ENCODE measurements at regions not wholly inside any gene's neighbourhood (a gene's known extent, or its start where the extent isn't known, plus 50 kb on each side); places are given as distances from the start of the nearest gene placed in this dataset.

DNA sequence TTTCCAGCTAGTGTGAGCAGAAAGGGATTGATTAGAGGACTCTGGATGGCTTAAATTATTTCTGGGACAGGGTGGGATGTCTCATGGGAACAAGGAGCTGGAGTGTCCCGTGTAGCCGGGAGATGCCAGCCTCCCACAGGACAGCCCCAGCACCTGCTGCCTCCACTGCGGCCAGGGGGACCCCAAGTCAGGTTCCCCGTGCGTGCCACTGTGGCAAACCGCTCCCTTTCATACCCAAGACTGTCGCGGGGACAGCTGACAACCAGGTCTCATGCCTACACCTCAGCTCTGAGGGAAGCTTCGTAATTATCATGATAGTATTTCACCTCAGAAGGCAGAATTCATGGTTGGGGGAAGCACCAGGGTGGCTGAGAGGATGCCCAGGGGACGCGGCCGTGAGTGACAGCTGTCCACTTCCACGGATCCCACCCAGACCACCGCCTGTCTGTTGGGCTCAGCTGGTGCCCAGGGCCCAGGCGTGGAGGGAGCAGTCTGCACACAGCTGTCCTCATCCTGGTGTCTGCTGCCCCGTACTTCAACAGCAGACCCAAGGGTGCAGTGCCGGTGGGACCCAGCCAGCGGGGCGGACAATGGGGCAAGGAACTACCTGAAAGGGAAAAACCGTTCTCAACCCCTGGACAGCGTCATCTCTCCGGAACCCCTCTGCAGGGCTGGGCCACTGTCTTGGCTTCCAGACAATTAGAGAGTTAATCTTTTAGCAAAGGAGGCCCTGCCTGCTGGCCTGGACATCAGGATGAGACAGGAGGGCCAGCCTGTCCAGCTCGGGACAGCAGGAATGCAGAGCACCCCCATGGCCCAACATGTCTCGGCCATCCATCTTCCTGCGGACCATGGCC lies 166.9 kb downstream of the OLFM1 start:
- DNase-seq, result no peak
- H3K27ac ChIP-seq, result no peak overlapping the region
- H3K4me1 ChIP-seq, result no peaks in the 10 kb centered on the region
- no peaks in the 10 kb centered on the region for H3K27me3 ChIP-seq
- no peak overlapping the region for H3K4me3 ChIP-seq
- no peaks in the 10 kb centered on the region for H3K9me3 ChIP-seq
- TF ChIP-seq CTCF (IDR thresholded peaks at IDR 0.05) (no peak), POLR2A (IDR thresholded peaks at IDR 0.05) (no peak)
- no peaks in the 10 kb centered on the region for H3K36me3 ChIP-seq

DNA sequence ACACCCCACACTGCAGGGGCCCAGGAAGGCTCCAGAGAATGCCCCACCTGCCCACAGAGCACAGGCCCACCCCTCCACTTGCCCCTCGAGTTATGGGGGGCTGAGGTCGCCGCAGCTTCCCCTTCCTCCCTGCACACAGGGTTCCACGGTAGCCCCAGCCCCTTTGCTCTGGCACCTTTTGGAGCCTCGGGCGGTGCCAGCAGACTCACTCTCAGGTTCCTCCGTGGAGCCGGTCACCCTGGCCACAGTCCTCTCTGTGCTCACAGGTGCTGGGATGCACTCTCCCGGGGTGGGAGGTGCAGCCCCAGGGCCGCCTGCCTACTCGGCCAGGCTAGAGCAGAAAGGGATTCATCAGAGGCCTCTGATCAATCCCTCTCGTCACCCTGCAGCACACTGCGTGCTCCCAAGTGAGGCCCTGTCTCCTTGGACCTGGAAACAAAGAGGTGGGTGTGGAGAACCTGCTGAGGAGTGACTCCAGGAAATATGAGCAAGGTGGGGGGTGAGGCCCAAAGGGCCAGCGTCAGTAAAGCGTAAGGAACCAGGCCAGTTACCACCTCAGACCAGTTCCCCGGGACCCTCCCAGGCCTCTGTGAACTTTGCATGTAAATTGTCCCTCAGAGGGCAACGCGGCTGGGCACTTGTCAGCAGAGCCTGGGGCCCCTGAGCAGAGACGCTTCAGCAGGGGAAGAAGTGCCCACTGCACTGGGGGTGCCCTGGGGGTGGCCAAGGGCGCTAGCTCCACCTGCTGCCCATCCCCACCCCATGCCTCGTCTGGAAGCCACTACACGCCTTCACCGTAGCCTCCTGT lies 167.8 kb downstream of the OLFM1 start:
- no peak overlapping the region for H3K4me3 ChIP-seq
- H3K9me3 ChIP-seq, result no peaks in the 10 kb centered on the region
- H3K27me3 ChIP-seq, result no peaks in the 10 kb centered on the region
- TF ChIP-seq POLR2A (IDR thresholded peaks at IDR 0.05) (no peak), CTCF (IDR thresholded peaks at IDR 0.05) (no peak)
- H3K27ac ChIP-seq, result no peak overlapping the region
- no peaks in the 10 kb centered on the region for H3K36me3 ChIP-seq
- no peaks in the 10 kb centered on the region for H3K4me1 ChIP-seq
- DNase-seq, result no peak

- Histone ChIP-seq H3K9me3 (no peaks in the 10 kb centered on the region), H3K4me3 (no peak overlapping the region), H3K27me3 (no peaks in the 10 kb centered on the region), H3K4me1 (no peaks in the 10 kb centered on the region), H3K36me3 (no peaks in the 10 kb centered on the region), H3K27ac (no peak overlapping the region)
- no peak for DNase-seq
- TF ChIP-seq POLR2A (IDR thresholded peaks at IDR 0.05), result no peak
These were observed 168.5 kb downstream of the OLFM1 start for GRCh38 chr9:135255841-135256580.

GRCh38 chr9:135256581-135257354 lies 169.3 kb downstream of the OLFM1 start:
- Histone ChIP-seq H3K9me3 (no peaks in the 10 kb centered on the region), H3K27ac (no peak overlapping the region), H3K4me1 (no peaks in the 10 kb centered on the region), H3K27me3 (no peaks in the 10 kb centered on the region), H3K4me3 (no peak overlapping the region), H3K36me3 (no peaks in the 10 kb centered on the region)
- DNase-seq, result no peak
- TF ChIP-seq POLR2A (IDR thresholded peaks at IDR 0.05), result no peak
- TF ChIP-seq CTCF (IDR thresholded peaks at IDR 0.05), result no peak

- Histone ChIP-seq H3K4me1 (no peaks in the 10 kb centered on the region), H3K36me3 (no peaks in the 10 kb centered on the region), H3K9me3 (no peaks in the 10 kb centered on the region), H3K27ac (no peak overlapping the region), H3K27me3 (no peaks in the 10 kb centered on the region), H3K4me3 (no peak overlapping the region)
- no peak for DNase-seq
- no peak for TF ChIP-seq CTCF (IDR thresholded peaks at IDR 0.05)
- no peak for TF ChIP-seq POLR2A (IDR thresholded peaks at IDR 0.05)
These were observed 171.0 kb downstream of the OLFM1 start for GRCh38 chr9:135258461-135258860.
